ENCODE measurements at regions not wholly inside any gene's neighbourhood (a gene's known extent, or its start where the extent isn't known, plus 50 kb on each side); places are given as distances from the start of the nearest gene placed in this dataset.
"Not testable (repeated sequence)": the region's sequence is repeated elsewhere in the genome, so short reads cannot be mapped to it uniquely, and the experiment has no call there.

DNA sequence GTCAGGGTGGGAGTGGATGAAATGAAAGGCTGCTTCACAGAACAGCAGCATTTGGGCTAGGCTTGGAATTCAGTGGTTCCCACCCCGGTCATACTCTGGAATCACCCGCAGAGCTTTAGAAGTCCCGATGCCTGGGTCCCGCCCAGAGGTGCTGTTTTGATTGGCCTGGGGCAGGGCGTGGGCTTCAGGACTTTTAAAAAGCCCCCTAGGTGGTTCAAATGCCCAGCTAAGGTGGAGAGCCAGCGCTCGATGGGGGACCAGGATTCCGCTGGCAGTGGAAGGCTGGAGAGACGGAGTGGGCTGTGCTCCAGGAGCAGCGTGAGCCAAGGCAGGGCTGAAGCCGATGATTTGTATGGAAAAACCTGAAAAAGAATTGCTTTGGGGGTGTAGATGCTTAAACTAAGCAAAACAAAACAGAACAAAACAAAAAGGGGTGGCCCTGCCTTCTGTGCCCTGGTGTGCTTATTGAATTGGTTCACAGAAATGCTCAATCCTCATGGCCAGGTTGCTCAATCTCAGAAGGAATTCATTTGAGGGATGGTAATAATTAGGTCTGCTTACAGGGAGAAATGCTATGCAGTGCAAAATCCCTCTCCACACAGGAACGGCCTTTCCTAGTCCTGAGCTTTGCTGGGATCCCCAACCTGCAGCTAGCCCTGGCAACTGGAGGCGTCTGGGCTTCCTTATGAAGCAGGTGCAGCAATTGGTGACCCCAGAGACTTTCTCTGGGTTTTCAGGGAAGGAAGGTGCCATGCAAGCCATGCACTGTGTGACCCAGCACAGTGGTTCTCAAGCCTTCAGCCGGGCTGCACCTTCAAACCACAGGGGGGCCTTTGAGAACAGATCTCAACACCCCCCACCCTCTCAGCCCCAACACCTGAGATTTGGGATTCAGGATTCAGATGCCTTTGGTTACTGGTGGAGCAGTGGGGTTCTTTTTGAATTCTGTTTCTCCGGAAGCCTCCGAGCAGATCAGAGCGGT lies 174.0 kb upstream of the ZNF618 start:
- DNase-seq (ENCODE audit: low read depth in 3 of 3), result no peak

DNA sequence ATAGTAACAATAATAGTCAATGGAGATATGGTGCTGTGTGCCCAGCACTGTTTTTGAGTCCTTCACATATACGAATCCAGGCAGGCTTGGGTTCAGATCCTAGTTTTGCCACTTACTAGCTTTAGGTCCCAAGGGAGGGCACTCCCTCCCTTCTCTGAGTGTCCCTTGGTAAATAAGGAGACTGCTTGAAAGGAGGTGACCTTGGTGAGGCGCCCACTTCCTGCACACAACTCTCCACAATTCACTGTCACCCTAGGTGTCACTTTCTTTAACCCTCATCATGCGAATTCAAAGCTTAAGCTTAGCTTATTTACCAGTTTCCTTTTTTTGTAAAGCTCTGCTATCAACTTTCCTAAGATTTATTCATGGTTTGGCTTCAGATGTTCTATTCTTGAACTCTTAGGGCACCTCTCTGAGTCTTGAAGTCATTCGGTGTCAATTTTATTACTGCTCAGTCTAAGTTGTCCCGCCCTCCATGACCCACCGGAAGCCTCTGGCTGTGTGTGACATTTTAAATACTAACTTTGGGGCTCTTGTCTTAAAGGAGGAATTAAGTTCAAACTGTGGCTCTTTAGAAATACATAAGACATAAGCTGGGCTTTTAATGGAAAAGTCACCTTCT lies 170.7 kb upstream of the ZNF618 start:
- no peak for DNase-seq (ENCODE audit: low read depth in 3 of 3)

DNA sequence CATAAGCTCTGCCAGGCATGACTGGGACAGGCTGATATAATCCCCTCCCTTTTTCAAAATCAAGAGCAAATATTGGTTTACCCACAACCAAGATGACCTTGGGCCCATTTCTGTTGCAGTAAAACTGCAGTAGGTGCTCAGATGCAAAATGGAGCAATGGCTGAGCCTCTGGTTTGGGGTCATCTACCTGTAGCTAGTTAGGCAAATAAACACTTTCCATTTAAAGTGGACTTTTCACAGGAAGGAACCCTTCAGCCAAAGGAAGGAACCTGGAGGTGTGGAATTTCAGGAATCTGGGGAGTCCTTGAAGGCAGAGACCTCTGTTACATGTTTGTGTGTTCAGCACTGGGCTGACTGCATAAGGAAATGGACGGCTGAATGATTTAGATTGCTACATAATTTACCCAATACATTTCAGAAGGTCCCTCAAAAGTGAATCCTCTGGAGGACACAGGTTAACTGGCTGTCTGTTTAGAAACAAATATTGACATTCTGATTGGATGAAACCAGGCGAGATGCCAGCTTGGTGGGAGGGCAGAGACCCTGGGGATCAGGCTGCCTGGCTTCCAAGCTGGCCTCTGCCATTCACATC lies 170.1 kb upstream of the ZNF618 start:
- no peak for DNase-seq (ENCODE audit: low read depth in 3 of 3)

DNA sequence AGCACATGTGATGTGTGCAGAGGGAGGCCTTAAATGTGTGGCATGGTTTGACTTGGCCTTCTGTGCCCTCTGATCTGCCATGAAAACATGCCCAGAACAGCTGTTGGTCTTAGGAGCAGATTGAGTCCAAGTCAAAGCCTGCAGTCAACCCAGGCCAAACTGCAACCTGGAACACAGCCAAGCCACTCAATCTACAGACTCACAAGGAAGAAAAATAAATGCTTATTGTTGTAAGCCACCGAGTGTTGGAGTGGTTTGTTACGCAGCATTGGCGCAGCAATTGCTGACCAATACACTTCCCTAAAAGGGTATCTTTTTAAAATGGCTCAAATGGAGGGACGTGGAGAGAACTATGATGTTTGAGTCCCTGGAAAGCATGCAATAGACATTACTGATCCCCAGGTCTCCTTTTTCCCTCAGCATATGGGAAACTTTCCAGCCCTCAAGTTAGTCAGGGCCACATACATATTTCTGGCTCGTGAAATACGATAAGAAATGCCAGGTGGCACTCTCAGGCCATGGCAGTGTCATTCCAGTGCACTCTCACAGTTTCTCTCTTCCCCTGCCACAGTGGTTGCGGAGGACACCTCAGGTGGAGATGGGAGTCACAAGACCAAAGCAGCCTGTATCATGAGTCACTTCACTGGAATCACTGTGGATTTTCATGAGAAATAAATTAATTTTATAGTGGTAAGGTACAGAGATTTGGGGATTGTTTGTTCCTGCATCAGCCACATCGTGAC lies 168.0 kb upstream of the ZNF618 start:
- no peak for DNase-seq (ENCODE audit: low read depth in 3 of 3)

DNA sequence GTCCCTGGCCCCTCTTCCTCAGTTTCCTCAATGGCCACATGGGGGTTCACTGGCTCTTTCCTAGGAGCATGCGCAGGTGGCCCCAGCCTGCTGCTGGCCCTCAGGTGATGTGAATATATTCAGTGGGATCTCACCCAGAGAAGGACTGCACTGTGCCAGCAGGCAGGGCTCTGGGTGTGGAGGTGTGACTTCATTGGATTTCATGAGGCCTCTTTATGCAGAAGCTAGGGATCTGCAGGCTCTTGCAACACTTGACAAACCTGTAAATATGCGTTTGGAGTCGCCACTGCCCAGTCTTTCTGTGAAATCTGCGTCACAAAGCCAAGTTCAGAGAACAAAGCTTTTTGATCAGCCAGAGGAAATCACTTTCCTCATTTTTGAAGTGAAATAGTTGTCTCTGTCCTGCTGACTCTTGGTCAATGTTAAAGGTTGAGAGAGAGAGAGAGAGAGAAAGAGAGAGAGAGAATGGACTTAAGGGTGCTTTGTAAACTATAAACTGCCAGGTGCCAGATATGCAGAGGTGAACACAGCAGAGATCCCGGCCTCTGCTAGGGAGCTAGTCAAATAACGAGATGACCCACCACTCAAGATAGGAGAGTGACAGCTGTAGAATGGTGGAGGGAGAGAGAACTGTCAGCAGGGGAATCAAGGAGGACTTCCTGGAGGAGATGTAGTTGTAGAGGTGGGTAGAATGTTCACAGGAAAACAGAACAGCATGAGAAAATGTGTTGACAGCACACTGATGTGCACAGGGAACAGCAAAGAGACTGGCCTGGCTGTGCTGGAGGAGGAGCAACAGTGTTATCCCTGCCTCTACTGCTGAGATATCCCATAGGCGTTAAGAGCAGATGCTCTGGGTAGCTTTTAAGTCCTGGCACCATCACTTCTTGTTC lies 167.0 kb upstream of the ZNF618 start:
- DNase-seq (ENCODE audit: low read depth in 3 of 3), result no peak

DNA sequence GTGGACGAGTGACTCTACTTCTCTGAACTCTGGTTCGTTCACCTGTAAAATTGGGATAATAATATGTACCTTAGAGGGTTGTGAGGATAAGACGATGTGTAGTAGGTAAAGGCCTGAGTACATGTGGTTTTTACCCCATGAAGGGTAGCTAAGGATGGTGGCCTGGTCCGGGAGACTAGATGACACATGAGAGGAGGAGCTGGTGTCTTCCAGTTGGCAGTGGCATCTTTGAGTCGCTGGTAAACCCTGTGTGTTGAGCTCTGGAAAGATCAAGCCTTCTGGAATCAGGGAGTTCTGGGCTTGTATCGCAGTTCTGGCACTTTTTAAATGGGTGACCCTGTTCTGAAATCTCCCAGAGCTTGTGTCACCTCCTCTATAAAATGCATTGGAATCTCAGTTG lies 166.4 kb upstream of the ZNF618 start:
- no peak for DNase-seq (ENCODE audit: low read depth in 3 of 3)

DNA sequence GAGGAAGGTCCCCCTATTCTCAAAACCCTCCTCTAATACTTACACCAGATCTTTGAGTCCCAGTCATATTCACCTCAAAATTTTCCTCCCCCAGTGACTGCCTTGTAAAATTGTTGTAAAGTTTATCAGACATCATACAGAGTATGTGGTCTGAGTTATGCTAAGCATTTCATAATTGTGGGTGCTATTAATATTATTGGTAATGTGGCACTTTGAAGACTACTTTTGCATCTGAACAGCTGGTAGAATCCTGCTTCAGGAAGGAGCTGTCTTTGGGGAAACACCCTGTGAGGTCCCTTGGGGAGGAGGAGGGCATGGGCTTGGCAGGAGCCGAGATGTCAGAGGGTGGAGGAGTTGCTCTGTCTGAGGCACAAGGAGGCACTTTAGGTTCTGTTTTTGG lies 164.9 kb upstream of the ZNF618 start:
- no peak for DNase-seq (ENCODE audit: low read depth in 3 of 3)

DNA sequence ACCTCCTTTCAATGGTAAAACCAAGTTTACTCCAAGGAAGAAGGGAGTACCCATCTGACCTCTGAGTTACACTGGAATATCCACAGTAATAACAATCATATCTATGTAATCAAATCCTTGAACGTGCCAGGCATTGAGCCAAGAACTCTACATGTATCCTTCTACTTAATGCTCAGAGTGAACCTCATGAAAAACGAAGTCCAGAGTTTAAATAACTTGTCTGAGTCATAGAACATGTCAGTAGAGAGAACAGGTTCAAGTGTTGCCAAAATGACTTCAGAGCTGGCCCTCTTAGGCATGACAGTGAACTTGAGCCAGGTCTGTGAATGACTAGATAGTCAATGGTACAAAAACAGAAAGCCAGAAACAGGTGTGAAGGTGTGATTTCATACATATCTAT lies 164.1 kb upstream of the ZNF618 start:
- DNase-seq (ENCODE audit: low read depth in 3 of 3), result no peak

DNA sequence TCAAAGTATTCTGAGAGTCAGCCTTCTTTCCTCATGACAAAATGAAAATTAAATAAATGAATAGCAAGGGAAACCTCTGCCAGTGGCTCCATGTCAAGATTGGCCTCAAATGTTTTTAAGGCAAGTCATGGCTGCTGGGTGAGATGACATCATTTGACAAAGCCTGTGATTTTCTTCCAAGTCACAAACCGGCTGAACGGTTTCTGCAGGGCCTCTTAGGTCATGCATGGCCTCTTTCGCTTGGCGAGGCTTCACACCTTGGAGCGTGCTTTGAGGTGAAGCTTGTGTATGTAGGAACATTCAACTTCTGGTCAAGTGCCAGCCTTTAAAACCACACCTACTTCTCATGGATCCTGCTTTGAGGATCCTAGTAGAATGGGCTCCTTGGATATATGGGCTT lies 161.0 kb upstream of the ZNF618 start:
- DNase-seq (ENCODE audit: low read depth in 3 of 3), result no peak

DNA sequence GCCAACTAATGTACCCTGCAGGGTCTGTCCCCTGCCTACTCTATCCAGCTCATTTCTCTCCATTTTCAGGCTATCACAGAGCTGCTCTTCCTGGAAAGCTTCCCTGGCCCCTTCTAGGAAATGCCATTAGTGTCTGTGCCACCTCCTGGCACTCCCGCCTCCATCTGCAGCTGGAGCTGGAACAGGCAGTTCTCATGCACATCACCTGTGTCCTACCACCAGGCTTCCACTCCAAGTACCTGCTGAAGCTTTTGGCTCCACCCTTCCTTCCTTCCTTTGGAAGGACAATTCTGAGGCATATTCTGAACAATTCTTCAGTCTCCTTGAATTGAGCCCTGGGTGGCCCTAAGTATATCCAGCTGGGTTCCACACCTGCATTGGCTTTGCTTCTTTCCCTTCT lies 156.2 kb upstream of the ZNF618 start:
- DNase-seq (ENCODE audit: low read depth in 3 of 3), result no peak

DNA sequence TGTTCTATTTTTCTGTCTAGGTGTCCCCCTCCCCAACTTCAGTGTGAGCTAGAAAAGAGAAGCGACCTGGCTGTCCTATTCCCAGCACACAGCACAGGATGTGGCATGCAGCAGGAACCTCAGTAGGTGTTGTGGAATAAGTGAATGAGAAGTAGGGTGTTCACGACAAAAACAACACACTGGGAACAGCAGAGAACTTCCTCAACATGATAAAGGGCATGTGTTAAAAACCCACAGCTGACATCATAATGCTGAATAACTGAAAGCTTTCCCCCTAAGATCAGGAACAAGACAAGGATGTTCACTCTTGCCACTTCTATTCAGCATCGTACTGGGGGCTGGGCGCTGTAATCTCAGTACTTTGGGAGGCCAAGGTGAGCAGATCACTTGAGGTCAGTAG lies 155.6 kb upstream of the ZNF618 start:
- DNase-seq (ENCODE audit: low read depth in 3 of 3), result no peak

DNA sequence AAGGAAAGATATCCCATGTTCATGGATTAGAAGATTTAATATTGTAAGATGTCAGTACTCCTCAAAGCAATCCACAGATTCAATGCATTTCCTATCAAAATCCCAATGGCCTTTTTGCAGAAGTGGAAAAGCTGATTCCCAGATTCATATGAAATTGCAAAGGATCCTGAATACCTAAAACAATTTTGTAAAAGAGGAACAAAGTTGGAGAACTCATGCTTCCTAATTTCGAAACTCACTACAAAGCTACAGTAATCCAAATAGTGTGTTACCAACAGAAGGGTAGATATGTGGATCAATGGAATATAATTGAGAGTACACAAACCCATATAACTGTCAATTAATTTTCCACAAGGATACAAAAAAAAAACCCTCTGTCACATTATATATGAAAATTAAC lies 154.3 kb upstream of the ZNF618 start:
- DNase-seq (ENCODE audit: low read depth in 3 of 3), result no peak

DNA sequence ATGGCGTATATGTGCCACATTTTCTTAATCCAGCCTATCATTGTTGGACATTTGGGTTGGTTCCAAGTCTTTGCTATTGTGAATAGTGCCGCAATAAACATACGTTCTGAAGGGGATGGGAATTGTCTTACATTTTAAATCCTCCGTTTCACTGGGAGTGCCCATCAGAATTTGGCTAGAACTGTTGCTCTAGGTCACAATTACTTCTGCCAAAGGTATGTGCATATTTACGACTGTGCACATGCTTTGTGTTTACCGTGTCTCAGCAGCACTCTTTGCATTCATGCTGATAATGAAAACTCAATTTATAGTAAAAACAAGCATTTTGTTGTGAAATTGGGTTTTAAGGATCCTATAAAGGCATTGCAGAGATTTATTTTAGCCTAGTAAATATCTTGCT lies 151.9 kb upstream of the ZNF618 start:
- no peak for DNase-seq (ENCODE audit: low read depth in 3 of 3)

DNA sequence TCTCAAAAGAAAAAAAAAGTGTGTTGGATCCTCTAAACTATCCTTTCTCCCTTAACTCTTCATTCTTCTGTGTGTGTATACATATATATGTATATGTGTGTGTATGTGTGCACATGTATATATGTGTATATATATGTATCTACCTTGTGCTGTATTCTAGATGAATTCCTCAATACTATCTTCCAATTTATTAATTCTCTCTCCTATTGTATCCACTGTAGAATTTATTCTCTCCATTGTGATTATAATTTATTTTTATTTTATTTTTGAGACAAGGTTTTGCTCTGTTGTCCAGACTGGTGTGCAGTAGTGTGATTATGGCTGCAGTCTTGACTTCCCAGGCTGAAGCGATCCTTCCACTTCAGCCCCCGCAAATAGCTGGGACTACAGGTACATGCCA lies 147.1 kb upstream of the ZNF618 start:
- no peak for DNase-seq (ENCODE audit: low read depth in 3 of 3)

DNA sequence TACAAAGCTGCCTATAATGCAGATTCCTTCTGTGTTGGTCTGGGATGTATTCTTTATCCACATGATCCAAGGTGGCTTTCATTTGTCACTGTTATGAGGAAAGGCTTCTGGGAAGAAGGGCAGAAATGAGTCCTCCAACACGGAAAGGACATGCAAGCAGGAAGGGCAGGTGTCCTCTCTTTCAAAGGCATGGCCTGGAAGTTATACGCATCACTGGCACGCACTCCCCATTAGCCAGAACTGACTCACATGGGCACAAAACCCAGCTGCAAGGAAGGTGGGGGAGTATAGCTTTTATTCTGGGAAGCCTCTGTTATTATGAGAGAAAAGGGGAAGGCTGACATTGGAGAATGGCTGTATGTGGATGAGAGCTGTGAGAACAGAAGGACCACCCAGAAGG lies 141.3 kb upstream of the ZNF618 start:
- DNase-seq (ENCODE audit: low read depth in 3 of 3), result no peak

DNA sequence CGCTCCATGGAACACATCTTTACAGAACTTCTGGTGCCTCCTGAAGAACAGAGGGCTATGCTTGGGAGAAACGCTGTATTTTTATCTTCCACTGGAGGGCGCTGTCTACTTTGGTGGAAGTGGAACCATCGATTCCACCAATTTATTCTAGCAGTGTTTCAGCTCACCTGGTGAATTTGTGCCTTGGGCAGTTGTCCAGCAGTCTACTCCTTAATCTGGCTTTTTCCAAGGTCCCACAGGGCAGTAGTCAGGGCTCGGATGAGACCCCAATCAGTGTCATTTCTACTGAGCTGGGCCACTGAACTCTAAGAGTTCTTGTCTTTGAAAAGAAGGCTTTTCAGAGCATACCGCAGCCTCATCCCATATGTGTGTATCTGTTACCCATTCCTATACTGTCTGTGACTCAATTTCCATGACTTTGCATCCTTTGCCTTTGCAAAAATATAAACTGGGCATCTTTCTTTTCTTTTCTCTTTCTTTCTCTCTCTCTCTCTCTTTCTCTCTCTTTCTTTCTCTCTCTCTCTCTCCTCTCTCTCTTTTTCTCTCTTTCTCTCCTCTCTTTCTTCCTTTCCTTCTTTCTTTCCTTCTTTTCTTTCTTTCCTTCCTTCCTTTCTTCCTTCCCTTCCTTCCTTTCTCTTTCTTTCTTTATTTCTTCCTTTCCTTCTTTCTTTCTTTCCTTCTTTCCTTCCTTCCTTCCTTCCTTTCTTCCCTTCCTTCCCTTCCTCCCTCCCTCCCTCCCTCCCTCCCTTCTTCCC lies 138.4 kb upstream of the ZNF618 start:
- peak in 1 of 3 experiments; percentile 3 for DNase-seq (ENCODE audit: low read depth in 3 of 3)

DNA sequence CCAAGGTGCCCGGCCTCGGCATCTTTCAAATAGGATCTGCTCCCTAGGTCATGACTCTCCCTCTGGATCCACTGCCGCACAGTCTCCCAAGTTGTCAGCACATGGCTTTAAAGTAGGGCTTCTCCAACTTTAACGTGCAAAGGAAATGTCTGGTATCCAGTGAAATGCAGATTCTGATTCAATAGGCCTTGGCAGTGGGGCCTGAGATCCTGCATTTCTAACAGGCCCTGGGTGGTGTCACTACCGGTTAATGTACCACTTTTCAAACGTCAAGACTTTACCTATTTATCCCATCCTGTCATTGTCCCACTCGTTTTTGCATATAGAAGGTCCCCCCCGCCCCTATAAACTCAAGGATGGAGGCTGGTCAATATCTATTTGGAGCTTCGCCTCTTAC lies 137.6 kb upstream of the ZNF618 start:
- DNase-seq (ENCODE audit: low read depth in 3 of 3), result no peak

DNA sequence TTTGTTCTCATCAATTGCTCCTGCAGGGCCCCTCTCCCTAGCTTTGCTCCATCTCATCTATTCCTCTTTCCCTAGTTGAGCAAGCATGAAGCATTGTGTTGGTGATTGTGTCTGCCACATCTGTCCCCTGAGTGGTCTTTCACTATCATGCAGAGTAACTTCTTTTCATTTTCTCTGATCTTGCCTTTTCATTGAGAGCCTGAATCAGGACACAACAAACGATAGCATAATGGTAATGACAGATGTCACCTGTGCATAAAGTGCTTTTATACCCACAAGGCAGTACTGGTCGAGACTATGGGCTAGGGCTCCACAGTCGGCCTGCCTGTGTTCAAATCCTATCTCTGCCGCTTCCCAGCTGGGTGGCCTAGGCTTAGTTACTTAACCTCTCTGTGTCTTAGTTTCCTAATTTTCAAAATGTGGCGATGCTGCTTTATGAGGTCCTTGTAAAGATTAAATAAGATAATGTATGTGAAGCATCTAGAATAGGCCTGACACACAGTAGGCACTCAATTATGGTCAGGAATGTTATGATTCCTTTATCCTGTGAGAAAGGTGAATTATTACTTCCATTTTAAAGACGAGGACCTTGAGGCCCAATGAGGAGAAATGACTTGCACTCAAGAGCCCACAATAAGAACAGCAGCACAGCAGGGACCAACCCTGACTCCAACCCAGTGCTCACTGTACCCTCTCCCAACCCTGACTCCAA lies 137.1 kb upstream of the ZNF618 start:
- no peak for DNase-seq (ENCODE audit: low read depth in 3 of 3)

DNA sequence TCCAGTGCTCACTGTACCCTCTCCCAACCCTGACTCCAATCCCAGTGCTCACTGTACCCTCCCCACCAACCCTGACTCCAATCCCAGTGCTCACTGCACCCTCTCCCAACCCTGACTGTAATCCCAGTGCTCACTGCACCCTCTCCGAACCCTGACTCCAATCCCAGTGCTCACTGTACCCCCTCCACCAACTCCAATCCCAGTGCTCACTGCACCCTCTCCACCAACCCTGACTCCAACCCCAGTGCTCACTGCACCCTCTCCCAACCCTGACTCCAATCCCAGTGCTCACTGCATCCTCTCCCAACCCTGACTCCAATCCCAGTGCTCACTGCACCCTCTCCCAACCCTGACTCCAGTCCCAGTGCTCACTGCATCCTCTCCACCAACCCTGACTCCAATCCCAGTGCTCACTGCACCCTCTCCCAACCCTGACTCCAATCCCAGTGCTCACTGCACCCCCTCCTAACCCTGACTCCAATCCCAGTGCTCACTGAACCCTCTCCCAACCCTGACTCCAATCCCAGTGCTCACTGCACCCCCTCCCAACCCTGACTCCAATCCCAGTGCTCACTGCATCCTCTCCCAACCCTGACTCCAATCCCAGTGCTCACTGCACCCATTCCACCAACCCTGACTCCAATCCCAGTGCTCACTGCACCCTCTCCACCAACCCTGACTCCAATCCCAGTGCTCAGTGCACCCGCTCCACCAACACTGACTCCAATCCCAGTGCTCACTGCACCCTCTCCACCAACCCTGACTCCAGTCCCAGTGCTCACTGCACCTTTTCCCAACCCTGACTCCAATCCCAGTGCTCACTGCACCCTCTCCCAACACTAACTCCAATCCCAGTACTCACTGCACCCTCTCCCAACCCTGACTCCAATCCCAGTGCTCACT lies 136.3 kb upstream of the ZNF618 start:
- not testable (repeated sequence) for DNase-seq (ENCODE audit: low read depth in 3 of 3)

All from stimulated activated CD4-positive, alpha-beta T cell treated with anti-CD3 and anti-CD28 coated beads, TNF-alpha, amount 100 ng/mL, for 24 hours (primary cell).